ENCODE measurements at regions not wholly inside any gene's neighbourhood (a gene's known extent, or its start where the extent isn't known, plus 50 kb on each side); places are given as distances from the start of the nearest gene placed in this dataset.

DNA sequence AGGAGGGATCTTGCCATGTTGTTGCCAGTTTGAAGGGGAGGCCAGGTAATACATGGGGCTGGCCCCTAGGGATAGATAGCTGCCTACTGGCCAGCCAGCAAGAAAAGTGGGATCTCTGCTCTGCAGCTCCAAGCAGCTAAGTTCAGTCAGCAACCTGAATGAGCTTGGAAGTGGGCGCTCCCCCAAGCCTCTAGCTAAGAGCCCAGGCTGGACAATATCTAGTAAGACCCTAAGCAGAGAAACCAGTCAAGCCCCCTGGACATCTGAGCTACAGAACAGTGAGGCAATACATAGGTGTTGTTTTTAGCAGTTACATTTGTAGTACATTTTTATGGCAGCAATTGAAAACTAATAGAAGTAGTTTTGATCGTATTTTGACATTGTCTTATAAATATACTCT, 409.8 kb upstream of the SMIM21 start:
- DNase-seq, result no peak

- DNase-seq, result no peak
Measured at GRCh38 chr18:75836516-75836915, 409.0 kb upstream of the SMIM21 start.

DNA sequence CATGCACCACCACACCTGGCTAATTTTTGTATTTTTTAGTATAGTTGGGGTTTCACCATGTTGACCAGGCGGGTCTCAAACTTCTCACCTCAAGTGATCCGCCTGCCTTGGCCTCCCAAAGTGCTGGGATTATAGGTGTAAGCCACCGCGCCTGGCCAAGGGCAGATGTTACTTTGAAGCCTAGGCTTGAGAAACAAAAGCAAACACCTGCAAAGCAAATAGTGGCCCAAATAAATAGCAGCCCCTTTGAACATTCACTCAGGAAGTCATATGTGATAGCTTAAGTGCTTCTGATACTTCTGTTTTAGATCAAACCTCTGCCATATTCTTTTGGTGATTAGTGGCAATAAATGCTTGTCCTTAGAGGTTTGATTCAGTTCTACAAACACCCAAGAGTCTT, 404.5 kb upstream of the SMIM21 start:
- no peak for DNase-seq

DNA sequence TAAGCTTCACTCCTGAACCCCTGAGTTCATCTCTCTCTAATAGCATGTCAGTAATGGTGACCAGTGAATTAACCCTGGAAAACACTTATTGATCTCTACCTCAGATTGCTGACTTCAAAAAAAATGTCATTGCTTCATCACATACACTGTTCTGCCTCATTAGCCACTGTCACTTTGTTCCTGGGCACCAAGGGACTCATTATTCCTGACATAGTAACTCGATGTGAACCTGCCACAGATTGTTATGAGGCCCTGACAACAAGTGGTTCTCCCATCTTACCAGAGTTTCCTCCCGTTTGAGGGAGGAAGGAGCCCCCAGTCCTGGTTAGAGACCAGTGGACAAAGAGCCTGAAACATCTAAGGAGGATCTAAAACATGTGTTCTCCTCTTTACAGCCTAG, 403.3 kb upstream of the SMIM21 start:
- DNase-seq, result no peak

- no peak for DNase-seq
Measured at GRCh38 chr18:75829091-75829490, 401.6 kb upstream of the SMIM21 start.

GRCh38 chr18:75828379-75828778, 400.9 kb upstream of the SMIM21 start:
- DNase-seq, result no peak

GRCh38 chr18:75827751-75828287, 400.3 kb upstream of the SMIM21 start:
- no peak for DNase-seq

DNA sequence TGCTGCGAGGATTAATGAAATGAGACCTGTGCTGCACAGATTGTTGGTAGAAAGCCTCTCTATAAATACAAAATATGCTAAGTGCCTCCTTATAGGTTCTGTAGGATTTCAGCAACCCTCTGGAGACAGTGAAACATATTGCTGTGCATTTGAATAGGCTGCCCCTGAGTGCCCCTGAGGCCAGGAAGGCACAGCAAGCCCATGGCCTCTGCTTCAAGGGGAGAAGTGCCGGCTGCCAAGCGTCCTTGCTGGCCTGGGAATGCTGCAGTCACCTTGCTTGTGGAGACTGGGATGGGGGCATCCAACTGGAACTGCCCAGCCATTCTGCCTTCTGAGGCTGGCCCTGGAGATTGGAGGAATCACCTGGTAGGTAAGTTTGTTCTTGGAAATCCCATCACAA, 397.2 kb upstream of the SMIM21 start:
- DNase-seq, result no peak

GRCh38 chr18:75823471-75823870, 396.0 kb upstream of the SMIM21 start:
- no peak for DNase-seq

GRCh38 chr18:75818383-75818782, 390.9 kb upstream of the SMIM21 start:
- no peak for DNase-seq

GRCh38 chr18:75815767-75816166, 388.3 kb upstream of the SMIM21 start:
- no peak for DNase-seq

GRCh38 chr18:75812761-75813160, 385.3 kb upstream of the SMIM21 start:
- DNase-seq, result no peak

- DNase-seq, result no peak
Measured at GRCh38 chr18:75810961-75811551, 383.6 kb upstream of the SMIM21 start.

GRCh38 chr18:75810516-75810915, 383.0 kb upstream of the SMIM21 start:
- no peak for DNase-seq

DNA sequence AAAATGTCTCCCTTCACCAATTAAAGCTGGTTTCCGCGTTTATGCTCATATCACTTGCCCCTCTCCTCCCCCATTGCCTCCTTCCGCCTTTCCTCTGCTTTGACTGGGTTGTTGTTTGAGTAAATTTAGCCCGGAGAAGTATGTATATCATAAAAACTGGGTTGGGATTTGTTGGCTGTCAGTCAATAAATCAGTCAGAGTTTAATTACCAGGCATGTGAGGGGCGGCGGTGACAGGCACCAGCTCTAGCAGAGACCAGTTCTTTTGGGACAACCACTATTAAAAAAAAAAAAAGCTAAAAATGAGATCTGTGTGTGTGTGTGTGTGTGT, 382.4 kb upstream of the SMIM21 start:
- DNase-seq, result no peak

DNA sequence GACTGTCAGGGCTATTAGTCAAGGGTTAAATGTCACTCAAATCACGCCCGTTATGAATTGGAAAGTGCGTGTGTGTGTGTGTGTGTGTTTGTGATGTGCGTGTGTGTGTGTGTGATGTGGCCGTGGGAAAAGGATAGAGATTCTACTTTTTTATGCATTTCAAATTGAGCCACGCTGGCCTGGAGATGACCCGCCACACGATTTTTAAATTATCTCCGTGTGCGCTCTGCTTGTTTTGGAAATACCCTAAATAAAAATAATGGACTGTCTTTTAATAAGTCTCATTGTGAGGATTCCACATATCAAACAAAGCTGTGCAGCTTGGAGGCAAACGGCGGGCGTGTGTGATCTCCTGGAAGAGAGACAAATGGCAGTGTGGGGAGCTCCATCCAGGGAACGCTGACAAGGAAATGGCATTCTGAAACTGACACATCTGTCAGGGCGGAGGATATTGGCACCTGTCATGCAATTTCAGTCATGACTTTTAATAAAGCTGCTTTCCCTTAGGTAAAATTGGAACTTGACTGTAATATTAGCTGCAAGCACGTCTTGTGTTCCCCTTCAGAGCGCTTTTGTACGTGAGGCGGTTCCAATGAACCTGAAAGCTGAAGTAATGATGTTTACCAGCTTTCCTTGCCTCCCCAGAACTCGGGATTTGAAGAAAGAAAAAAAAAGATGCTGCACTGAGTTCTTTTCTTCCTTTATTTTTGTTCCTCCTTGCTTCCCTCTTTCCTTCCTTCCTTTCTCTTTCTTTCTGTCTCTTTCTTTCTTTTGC, 381.8 kb upstream of the SMIM21 start:
- DNase-seq, result no peak

DNA sequence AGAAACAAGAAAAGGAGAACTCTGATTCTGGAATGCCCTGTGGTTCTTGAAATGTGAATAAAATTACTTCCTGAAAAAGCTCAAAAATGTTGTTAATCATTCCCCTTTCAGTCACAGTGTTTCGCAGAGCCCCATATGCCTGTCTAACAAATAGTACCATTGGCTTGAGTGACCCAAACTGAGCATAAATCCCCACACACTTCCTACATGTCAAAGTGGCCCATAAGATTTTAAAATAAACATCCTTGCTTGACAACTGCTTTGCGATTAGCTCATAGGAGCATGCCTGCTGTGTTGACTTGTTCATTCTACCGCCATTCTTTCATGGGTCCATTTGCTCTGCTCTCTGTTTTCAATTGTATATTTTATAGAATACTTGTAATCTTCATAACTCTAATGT, 377.8 kb upstream of the SMIM21 start:
- no peak for DNase-seq

DNA sequence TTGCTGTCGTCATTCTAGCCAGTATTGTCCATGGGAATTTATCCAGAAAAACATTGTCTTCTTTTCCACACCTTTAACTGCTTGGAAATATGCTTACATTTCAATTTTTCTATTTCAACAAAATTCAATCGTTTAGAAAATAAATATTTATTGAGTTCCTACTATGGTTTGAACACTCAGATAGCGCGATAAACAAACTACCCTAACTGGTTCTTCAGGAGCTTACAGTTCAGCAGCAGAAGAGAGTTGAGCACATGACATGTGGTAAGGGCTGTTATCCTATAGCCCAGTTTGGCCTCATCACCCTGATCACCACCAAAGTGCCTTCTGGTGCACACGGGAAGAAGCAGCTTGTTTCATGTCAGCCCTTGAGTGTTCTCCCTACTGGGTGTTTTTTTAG, 375.2 kb upstream of the SMIM21 start:
- no peak for DNase-seq

DNA sequence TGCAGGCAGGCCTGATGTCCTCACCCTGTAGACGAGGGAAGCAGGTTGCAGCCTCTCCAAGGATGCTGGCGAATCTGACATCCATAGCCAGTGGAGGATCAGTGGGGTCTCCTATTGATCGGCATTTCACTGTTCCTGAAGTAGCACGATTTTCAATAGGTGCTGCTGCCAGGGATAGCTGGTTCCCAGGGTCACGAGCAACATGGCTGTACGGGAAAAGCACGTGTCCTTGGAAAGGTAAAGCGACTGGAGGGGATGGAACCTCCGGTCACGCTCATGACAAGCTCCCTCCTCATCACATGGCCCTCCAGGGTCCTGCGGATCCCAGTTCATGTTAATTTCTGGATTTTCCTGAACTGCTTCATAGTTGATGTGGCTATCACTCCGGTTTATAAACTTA, 373.7 kb upstream of the SMIM21 start:
- DNase-seq, result no peak

DNA sequence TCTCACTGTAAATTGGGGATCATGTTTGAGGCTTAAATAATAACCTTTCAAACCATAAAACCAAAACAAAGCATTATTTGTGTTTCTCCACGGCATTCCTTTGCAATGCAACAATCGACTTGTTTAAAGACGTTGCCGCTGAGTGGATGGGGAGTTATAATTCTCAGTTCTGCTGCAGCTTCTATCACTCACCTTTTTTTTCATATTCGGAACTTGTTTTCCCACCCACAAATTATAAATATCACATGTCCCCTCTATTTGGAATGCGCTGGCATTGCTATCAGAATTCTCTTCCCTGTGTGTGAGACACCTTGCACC, 372.8 kb upstream of the SMIM21 start:
- DNase-seq, result no peak

- DNase-seq, result no peak
Measured at GRCh38 chr18:75799449-75800330, 372.2 kb upstream of the SMIM21 start.

- no peak for DNase-seq
Measured at GRCh38 chr18:75797046-75797445, 369.5 kb upstream of the SMIM21 start.

- no peak for DNase-seq
Measured at GRCh38 chr18:75790796-75791195, 363.3 kb upstream of the SMIM21 start.

- no peak for DNase-seq
Measured at GRCh38 chr18:75790111-75790510, 362.6 kb upstream of the SMIM21 start.

Measured in CD4-positive, alpha-beta T cell treated with Interleukin-10 for 1 hour (primary cell).